ENCODE measurements at regions not wholly inside any gene's neighbourhood (a gene's known extent, or its start where the extent isn't known, plus 50 kb on each side); places are given as distances from the start of the nearest gene placed in this dataset.

- TF ChIP-seq TAF1 (IDR thresholded peaks at IDR 0.05; ENCODE audit: low read depth) (no peak), EGR1 (IDR thresholded peaks at IDR 0.05) (no peak)
Observed at GRCh38 chr5:143985832-143986515, 174.0 kb downstream of the HMHB1 start.

DNA sequence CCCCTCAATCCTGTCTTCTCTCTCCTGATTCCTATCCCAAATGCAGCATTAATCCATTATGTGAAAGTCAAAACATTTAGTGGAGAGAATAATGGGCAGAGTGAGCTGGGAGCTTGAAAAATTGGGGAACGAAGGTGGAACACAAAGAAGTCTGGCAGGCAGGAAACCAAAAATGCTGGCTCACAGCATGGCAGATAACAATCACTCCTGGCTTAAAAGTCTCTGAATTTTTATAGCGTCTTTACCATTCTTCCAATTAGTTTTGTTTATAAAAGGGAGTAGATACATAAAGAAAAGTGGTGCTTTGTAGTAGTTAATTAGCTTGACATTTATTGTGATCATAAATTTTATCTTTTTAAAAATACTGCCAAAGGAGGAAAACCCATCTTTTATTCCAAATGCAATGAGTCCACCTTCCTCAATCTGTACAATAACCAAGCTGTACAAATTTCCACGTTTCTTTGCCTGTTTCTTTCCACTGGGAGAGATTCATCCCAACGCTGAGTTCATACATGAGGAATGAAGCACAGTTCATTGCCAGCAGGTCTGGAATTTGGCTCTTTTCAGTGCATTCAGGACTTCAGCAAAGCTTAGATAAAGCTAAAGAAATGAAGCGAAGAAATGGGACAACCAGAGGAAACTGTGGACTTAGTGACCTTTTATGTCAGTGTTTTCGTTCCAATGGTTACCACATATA is 174.7 kb downstream of the HMHB1 start:
- no peak for TF ChIP-seq YY1 (IDR thresholded peaks at IDR 0.05; ENCODE audit: low read depth)
- TF ChIP-seq EGR1 (IDR thresholded peaks at IDR 0.05), result no peak
- no peak for TF ChIP-seq REST (IDR thresholded peaks at IDR 0.05; ENCODE audit: low read depth)
- no peak for TF ChIP-seq EP300 (IDR thresholded peaks at IDR 0.05; ENCODE audit: borderline replicate concordance)
- TF ChIP-seq TCF12 (IDR thresholded peaks at IDR 0.05; ENCODE audit: low read depth), result no peak
- no peak for TF ChIP-seq NFIC (IDR thresholded peaks at IDR 0.05)
- no peak for TF ChIP-seq FOXM1 (IDR thresholded peaks at IDR 0.05; ENCODE audit: borderline replicate concordance, low read depth)
- no peak for TF ChIP-seq RAD21 (IDR thresholded peaks at IDR 0.05; ENCODE audit: low read depth)
- TF ChIP-seq, protein P1, sequence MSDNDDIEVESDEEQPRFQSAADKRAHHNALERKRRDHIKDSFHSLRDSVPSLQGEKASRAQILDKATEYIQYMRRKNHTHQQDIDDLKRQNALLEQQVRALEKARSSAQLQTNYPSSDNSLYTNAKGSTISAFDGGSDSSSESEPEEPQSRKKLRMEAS (IDR thresholded peaks at IDR 0.05), result no peak
- TF ChIP-seq, protein P2, sequence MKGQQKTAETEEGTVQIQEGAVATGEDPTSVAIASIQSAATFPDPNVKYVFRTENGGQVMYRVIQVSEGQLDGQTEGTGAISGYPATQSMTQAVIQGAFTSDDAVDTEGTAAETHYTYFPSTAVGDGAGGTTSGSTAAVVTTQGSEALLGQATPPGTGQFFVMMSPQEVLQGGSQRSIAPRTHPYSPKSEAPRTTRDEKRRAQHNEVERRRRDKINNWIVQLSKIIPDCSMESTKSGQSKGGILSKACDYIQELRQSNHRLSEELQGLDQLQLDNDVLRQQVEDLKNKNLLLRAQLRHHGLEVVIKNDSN (IDR thresholded peaks at IDR 0.05), result no peak
- no peak for TF ChIP-seq TAF1 (IDR thresholded peaks at IDR 0.05; ENCODE audit: low read depth)
- TF ChIP-seq CEBPB (IDR thresholded peaks at IDR 0.05), result no peak
- no peak for TF ChIP-seq ZBTB7A (IDR thresholded peaks at IDR 0.05; ENCODE audit: low read depth)
- no peak for TF ChIP-seq CREB1 (IDR thresholded peaks at IDR 0.05; ENCODE audit: low read depth)
- no peak for TF ChIP-seq TEAD4 (IDR thresholded peaks at IDR 0.05)

- no peak for TF ChIP-seq EGR1 (IDR thresholded peaks at IDR 0.05)
- no peak for TF ChIP-seq YY1 (IDR thresholded peaks at IDR 0.05; ENCODE audit: low read depth)
- TF ChIP-seq, protein P2 (IDR thresholded peaks at IDR 0.05), result no peak
- TF ChIP-seq, protein P1 (IDR thresholded peaks at IDR 0.05), result no peak
- TF ChIP-seq ZBTB7A (IDR thresholded peaks at IDR 0.05; ENCODE audit: low read depth), result no peak
- no peak for TF ChIP-seq CREB1 (IDR thresholded peaks at IDR 0.05; ENCODE audit: low read depth)
- TF ChIP-seq RAD21 (IDR thresholded peaks at IDR 0.05; ENCODE audit: low read depth), result no peak
- TF ChIP-seq REST (IDR thresholded peaks at IDR 0.05; ENCODE audit: low read depth), result no peak
- TF ChIP-seq NFIC (IDR thresholded peaks at IDR 0.05), result no peak
- no peak for TF ChIP-seq FOXM1 (IDR thresholded peaks at IDR 0.05; ENCODE audit: borderline replicate concordance, low read depth)
- no peak for TF ChIP-seq TEAD4 (IDR thresholded peaks at IDR 0.05)
- TF ChIP-seq CEBPB (IDR thresholded peaks at IDR 0.05), result no peak
- TF ChIP-seq EP300 (IDR thresholded peaks at IDR 0.05; ENCODE audit: borderline replicate concordance), result no peak
- TF ChIP-seq TAF1 (IDR thresholded peaks at IDR 0.05; ENCODE audit: low read depth), result no peak
- no peak for TF ChIP-seq TCF12 (IDR thresholded peaks at IDR 0.05; ENCODE audit: low read depth)
Observed at GRCh38 chr5:143987264-143987663, 175.3 kb downstream of the HMHB1 start.

GRCh38 chr5:143987751-143988560 is 176.0 kb downstream of the HMHB1 start:
- TF ChIP-seq TAF1 (IDR thresholded peaks at IDR 0.05; ENCODE audit: low read depth) (no peak), CREB1 (IDR thresholded peaks at IDR 0.05; ENCODE audit: low read depth) (no peak), RAD21 (IDR thresholded peaks at IDR 0.05; ENCODE audit: low read depth) (no peak), YY1 (IDR thresholded peaks at IDR 0.05; ENCODE audit: low read depth) (no peak), FOXM1 (IDR thresholded peaks at IDR 0.05; ENCODE audit: borderline replicate concordance, low read depth) (no peak), NFIC (IDR thresholded peaks at IDR 0.05) (no peak), EGR1 (IDR thresholded peaks at IDR 0.05) (no peak), ZBTB7A (IDR thresholded peaks at IDR 0.05; ENCODE audit: low read depth) (no peak), TEAD4 (IDR thresholded peaks at IDR 0.05) (no peak), REST (IDR thresholded peaks at IDR 0.05; ENCODE audit: low read depth) (no peak), EP300 (IDR thresholded peaks at IDR 0.05; ENCODE audit: borderline replicate concordance) (no peak), TCF12 (IDR thresholded peaks at IDR 0.05; ENCODE audit: low read depth) (no peak), CEBPB (IDR thresholded peaks at IDR 0.05) (no peak)
- TF ChIP-seq, protein P2 (IDR thresholded peaks at IDR 0.05), result no peak
- TF ChIP-seq, protein P1 (IDR thresholded peaks at IDR 0.05), result no peak

All from Ishikawa (cell line).